IMR-90 (cell line): ENCODE measurements at regions not wholly inside any gene's neighbourhood (a gene's known extent, or its start where the extent isn't known, plus 50 kb on each side); places are given as distances from the start of the nearest gene placed in this dataset.

Source experiments
- BHLHE40 ChIP-seq: fragments of 150-350 bp; IDR thresholded peaks from 2 replicates; pipeline ENCODE4 v1.6.1; 2016; ENCODE audit warnings: mild to moderate bottlenecking, low read depth, low read length
- CEBPB ChIP-seq: IDR thresholded peaks from 2 replicates; pipeline ENCODE4 v1.6.1; 2012; ENCODE audit warnings: low read depth, low read length, improper control_type of control experiment
- CTCF ChIP-seq: conservative IDR thresholded peaks from 2 replicates; pipeline ENCODE4 v1.5.1; 2012; ENCODE audit warnings: mild to moderate bottlenecking, low read depth, low read length, improper control_type of control experiment
- ELK1 ChIP-seq: fragments of 150-350 bp; IDR thresholded peaks from 2 replicates; pipeline ENCODE4 v1.6.1; 2016; ENCODE audit warnings: low read depth, mild to moderate bottlenecking, low read length, moderate library complexity, borderline replicate concordance
- MAFK ChIP-seq: IDR thresholded peaks from 2 replicates; pipeline ENCODE4 v1.6.1; 2012; ENCODE audit warnings: low read depth, low read length, improper control_type of control experiment
- MAZ ChIP-seq: IDR thresholded peaks from 2 replicates; pipeline ENCODE4 v1.6.1; 2012; ENCODE audit warnings: low read depth, mild to moderate bottlenecking, low read length, improper control_type of control experiment, moderate library complexity, borderline replicate concordance
- MXI1 ChIP-seq: IDR thresholded peaks from 2 replicates; pipeline ENCODE4 v1.6.1; 2012; ENCODE audit warnings: low read depth, mild to moderate bottlenecking, low read length, moderate library complexity, borderline replicate concordance
- NFE2L2 ChIP-seq: fragments of 150-350 bp; IDR thresholded peaks from 2 replicates; pipeline ENCODE4 v1.6.1; 2016; ENCODE audit warnings: low read depth, mild to moderate bottlenecking, low read length
- POLR2A ChIP-seq: IDR thresholded peaks from 2 replicates; pipeline ENCODE4 v1.6.1; 2012; ENCODE audit warnings: mild to moderate bottlenecking, low read depth, low read length
- RAD21 ChIP-seq: IDR thresholded peaks from 2 replicates; pipeline ENCODE4 v1.6.1; 2012; ENCODE audit warnings: low read length, improper control_type of control experiment
- RCOR1 ChIP-seq: IDR thresholded peaks from 2 replicates; pipeline ENCODE4 v1.6.1; 2012; ENCODE audit warnings: mild to moderate bottlenecking, low read length, improper control_type of control experiment; ENCODE audit not compliant: insufficient replicate concordance
- RFX5 ChIP-seq: IDR thresholded peaks from 2 replicates; pipeline ENCODE4 v1.8.0; 2012; ENCODE audit warnings: low read depth, mild to moderate bottlenecking, low read length, moderate library complexity
- SMC3 ChIP-seq: fragments of 150-350 bp; IDR thresholded peaks from 2 replicates; pipeline ENCODE4 v1.6.1; 2016; ENCODE audit warnings: low read depth, mild to moderate bottlenecking, antibody characterized with exemption, low read length, moderate library complexity
- USF2 ChIP-seq: fragments of 150-350 bp; IDR thresholded peaks from 2 replicates; pipeline ENCODE4 v1.6.1; 2017; ENCODE audit warnings: mild to moderate bottlenecking, antibody characterized with exemption, low read length, low read depth

- no peak for TF ChIP-seq SMC3
- no peak for TF ChIP-seq CTCF
- TF ChIP-seq RAD21, result no peak
- TF ChIP-seq ELK1, result no peak
- TF ChIP-seq POLR2A, result no peak
- TF ChIP-seq RFX5, result no peak
- TF ChIP-seq MAFK, result no peak
- no peak for TF ChIP-seq RCOR1
- no peak for TF ChIP-seq USF2
- no peak for TF ChIP-seq MXI1
- no peak for TF ChIP-seq MAZ
- TF ChIP-seq CEBPB, result no peak
- TF ChIP-seq BHLHE40, result no peak
- no peak for TF ChIP-seq NFE2L2
Observed at GRCh38 chr12:127399451-127399850, 867.5 kb upstream of the TMEM132C start.
